ENCODE measurements at regions not wholly inside any gene's neighbourhood (a gene's known extent, or its start where the extent isn't known, plus 50 kb on each side); places are given as distances from the start of the nearest gene placed in this dataset.

DNA sequence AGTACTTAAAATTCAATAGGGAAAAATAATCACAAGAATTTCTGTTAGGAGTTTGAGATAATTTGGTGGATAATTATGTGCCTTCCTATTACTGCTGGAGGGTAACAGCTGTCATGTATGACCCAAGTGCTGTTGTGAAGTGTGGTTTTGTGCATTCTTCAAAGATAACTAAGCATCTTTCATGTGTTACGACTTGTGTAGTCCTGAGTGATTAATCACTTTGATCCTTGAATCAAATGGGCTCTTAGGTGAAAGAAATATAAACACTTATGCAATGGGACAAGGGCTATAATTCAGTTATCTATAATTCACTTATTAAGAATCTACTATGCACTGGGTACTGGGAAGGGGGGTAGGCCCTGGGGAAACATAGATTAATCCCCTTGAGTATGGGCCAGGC lies 89.0 kb downstream of the CH25H start:
- DNase-seq = no peak
- Mint-ChIP-seq H3K4me3 (no peak overlapping the region), H3K36me3 (ENCODE audit: low read depth) (no peaks in the 10 kb centered on the region), H3K9me3 (no peaks in the 10 kb centered on the region), H3K27me3 (peaks cover 35% of the 10 kb centered on the region), H3K27ac (no peak overlapping the region), H3K4me1 (no peaks in the 10 kb centered on the region)
- POLR2A ChIA-PET = no interaction called here
- CTCF ChIA-PET = interaction anchor here (0.6 kb wide), 1 partner anchor 272 kb away, joined by 3 read pairs; no protein-coding TSS in a partner anchor

DNA sequence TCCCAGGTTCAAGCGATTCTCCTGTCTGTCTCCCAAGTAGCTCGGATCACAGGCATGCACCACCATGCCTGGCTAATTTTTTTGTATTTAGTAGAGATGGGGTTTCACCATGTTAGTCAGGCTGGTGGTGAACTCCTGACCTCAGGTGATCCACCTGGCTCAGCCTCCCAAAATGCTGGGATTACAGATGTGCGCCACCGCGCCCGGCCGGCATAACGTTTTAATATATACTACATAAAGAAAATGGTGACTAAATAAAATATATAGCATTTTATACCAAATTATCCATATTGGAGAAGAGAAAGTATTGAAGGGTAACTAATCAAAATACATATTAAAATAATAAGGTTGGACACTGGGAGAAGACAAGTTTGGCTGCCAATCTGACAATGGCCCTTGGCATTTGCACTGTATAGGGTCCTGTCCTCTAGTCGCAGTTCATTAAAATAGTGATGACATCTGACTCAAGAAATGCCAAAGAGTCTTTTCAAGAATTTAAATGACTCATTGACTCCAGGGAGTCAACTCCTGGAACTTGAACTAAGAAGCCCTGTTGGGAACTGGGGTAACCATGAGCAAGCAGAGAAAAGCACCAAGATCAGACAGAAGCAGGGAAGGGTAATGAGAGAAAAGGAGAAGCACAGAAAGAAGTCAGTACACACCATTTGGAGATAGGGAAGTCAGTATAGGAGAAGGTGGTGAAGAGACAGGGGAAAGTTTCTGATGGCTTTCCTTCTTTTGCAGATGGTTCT lies 91.1 kb downstream of the CH25H start:
- POLR2A ChIA-PET = no interaction called here
- peaks cover 29% of the 10 kb centered on the region for H3K27me3 Mint-ChIP-seq
- no peak overlapping the region for H3K4me3 Mint-ChIP-seq
- no peaks in the 10 kb centered on the region for H3K36me3 Mint-ChIP-seq (ENCODE audit: low read depth)
- H3K27ac Mint-ChIP-seq = no peak overlapping the region
- DNase-seq = no peak
- CTCF ChIA-PET = no interaction called here
- no peaks in the 10 kb centered on the region for H3K9me3 Mint-ChIP-seq
- H3K4me1 Mint-ChIP-seq = no peaks in the 10 kb centered on the region

DNA sequence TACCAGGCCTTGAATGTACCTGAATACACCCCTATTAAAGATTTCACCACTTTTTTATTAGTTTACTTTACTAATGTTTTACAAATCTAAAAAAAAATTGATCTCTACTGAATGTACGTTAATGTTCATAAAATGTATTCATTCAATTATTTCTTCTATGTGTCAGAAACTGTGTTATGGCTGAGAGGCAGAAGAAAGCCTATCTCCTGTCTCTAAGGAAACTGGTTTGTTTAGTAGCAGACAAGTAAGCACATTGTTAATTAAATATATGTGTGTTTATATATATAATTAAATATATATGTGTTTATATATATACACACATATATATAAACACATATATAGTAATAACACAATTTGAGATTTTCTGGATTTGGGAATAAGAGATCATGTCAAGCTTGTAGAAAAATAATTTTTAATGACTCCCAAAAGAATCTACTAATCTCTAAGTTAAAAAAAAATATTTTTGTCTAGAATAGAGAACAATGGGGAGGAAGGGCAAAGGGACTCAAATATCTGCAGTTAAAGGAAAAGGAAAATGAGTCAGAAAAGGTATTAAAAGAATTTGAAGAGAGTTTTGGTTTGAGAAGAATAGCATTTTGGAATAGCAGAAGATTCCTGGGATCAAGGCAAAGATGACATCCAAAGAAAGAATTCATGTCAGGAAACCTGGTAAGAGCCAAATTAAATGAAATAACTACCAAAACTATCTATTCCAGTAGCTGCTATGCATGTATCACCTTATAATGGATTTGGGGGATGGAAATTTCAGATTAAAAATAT lies 92.1 kb downstream of the CH25H start:
- ChIA-PET POLR2A (no interaction called here), CTCF (no interaction called here)
- no peaks in the 10 kb centered on the region for H3K9me3 Mint-ChIP-seq
- H3K4me3 Mint-ChIP-seq = no peak overlapping the region
- no peaks in the 10 kb centered on the region for H3K4me1 Mint-ChIP-seq
- DNase-seq = no peak
- H3K36me3 Mint-ChIP-seq (ENCODE audit: low read depth) = no peaks in the 10 kb centered on the region
- H3K27me3 Mint-ChIP-seq = peaks cover 26% of the 10 kb centered on the region
- no peak overlapping the region for H3K27ac Mint-ChIP-seq

DNA sequence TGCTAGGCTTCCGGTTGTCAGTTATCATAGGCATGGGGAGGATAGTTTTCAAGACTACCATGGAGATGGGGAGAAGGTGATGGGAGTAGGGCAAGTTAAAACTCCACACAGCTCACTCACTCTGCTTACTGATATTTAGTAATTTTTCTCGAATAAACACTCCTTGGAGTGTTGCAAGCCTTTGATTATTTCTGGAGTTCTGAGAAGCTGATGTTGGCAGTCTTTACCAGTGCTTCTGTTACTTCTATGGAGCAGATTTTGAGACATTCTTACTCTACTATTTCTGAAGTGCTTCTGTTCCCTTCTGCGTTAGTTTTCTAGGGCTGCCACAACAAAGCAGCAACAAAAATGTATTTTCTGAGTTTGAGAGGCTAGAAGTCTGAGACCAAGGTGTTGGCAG lies 104.4 kb downstream of the CH25H start:
- no peak overlapping the region for H3K27ac Mint-ChIP-seq
- POLR2A ChIA-PET = no interaction called here
- H3K4me3 Mint-ChIP-seq = no peak overlapping the region

DNA sequence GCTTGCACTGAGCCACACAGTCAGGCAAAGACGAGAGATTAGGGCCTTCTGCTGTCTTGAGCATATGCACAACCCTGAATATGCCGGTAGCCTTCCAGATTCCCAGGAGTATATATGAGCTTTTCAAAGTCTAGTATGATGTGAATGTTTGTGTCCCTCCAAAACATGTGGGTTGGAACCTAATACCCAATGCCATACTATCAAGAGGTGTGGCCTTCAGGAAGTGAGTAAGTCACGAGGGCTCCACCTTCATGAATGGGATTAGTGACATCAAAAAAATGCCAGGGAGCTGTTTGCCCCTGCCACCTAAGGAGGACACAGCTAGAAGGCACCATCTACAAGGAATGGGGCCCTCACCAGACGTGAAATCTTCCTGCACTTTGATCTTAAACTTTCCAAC lies 105.2 kb downstream of the CH25H start:
- Mint-ChIP-seq H3K4me3 (no peak overlapping the region), H3K4me1 (peaks cover 2% of the 10 kb centered on the region), H3K27me3 (peaks cover 5% of the 10 kb centered on the region), H3K36me3 (ENCODE audit: low read depth) (no peaks in the 10 kb centered on the region), H3K9me3 (no peaks in the 10 kb centered on the region), H3K27ac (no peak overlapping the region)
- ChIA-PET CTCF (no interaction called here), POLR2A (no interaction called here)
- DNase-seq = no peak

More for the DNA sequence above, 104.4 kb downstream of the CH25H start:
- peaks cover 4% of the 10 kb centered on the region for H3K27me3 Mint-ChIP-seq
- no peaks in the 10 kb centered on the region for H3K4me1 Mint-ChIP-seq
- CTCF ChIA-PET = no interaction called here
- no peak for DNase-seq
- H3K9me3 Mint-ChIP-seq = no peaks in the 10 kb centered on the region
- no peaks in the 10 kb centered on the region for H3K36me3 Mint-ChIP-seq (ENCODE audit: low read depth)

DNA sequence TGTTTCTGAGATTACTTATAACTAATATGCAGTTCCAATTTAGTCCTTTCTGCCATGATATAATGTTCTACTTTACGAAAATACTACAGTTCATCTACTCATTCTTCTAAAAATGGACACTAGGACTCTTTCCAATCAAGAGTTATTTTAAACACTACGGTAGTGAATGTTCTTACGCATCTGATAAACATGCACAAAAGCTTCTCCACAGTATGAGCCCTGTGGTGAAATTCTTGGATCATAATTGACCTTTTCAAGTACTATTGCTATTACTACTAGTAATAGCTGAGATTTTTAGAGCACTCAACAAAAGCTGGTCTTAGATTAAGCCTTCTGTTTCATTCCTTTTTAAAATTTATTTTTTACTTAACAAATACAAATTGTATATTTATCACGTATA lies 106.4 kb downstream of the CH25H start:
- ChIA-PET CTCF (no interaction called here), POLR2A (no interaction called here)
- no peaks in the 10 kb centered on the region for H3K9me3 Mint-ChIP-seq
- H3K27me3 Mint-ChIP-seq = peaks cover 5% of the 10 kb centered on the region
- peaks cover 2% of the 10 kb centered on the region for H3K4me1 Mint-ChIP-seq
- no peak overlapping the region for H3K27ac Mint-ChIP-seq
- H3K4me3 Mint-ChIP-seq = no peak overlapping the region
- DNase-seq = no peak
- no peaks in the 10 kb centered on the region for H3K36me3 Mint-ChIP-seq (ENCODE audit: low read depth)

DNA sequence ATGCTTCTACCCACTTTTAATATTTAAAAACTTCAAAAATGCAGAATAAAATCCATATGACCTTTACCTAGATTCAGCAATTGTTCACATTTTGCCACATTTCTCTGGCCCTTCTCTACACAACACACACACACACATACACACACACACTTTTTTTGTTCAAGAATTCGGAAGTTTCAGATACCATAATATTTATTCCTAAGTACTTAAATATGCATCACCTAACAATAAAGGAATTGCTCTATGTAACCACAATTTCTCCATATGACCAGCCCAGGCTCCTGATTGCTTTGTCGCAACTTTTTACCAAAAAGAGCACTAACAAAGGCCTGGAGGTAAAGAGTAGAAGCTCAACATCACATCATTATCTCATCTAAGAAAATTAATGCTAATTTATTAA lies 106.6 kb downstream of the FAS start:
- H3K4me1 Mint-ChIP-seq = peaks cover 7% of the 10 kb centered on the region
- CTCF ChIA-PET = no interaction called here

DNA sequence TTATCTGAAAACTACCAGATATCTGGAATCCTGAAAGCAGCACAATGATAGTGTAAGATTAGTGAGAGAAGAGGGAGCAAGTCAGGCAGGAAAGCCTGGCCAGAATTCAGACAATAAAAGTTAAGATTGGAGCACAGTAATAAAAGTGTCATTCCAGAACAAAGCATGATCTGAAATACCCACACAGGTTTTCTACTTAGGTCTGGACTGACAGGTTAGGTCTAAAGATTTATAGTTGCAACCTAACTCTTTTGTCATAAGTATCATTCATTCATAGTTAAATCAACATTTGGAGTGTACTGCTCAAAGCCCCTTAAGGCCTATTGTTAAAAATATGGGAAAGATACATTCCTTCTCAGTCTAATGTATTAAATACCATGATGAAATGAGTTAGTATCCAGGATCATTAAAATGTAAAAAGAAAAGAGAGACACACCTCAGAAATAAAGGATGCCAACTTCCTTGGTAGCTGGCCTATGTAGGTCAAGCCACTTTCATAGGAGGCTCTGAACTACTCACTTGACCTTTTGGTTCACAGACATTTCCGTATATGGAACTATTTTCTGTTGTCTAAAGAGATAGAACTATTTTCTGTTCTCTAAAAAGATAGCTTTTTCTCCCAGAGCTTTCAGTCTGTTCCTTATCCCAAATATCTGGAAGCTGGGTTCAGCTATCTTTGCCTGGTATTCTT lies 105.2 kb downstream of the FAS start:
- ChIA-PET CTCF (no interaction called here), POLR2A (no interaction called here)
- H3K27me3 Mint-ChIP-seq = peaks cover 9% of the 10 kb centered on the region
- no peak overlapping the region for H3K4me3 Mint-ChIP-seq
- H3K9me3 Mint-ChIP-seq = no peaks in the 10 kb centered on the region
- H3K27ac Mint-ChIP-seq = no peak overlapping the region
- DNase-seq = no peak
- peaks cover 16% of the 10 kb centered on the region for H3K4me1 Mint-ChIP-seq
- no peaks in the 10 kb centered on the region for H3K36me3 Mint-ChIP-seq (ENCODE audit: low read depth)

More for the DNA sequence above, 106.6 kb downstream of the FAS start:
- no peaks in the 10 kb centered on the region for H3K36me3 Mint-ChIP-seq (ENCODE audit: low read depth)
- POLR2A ChIA-PET = no interaction called here
- DNase-seq = no peak
- H3K9me3 Mint-ChIP-seq = no peaks in the 10 kb centered on the region
- H3K4me3 Mint-ChIP-seq = no peak overlapping the region
- peaks cover 8% of the 10 kb centered on the region for H3K27me3 Mint-ChIP-seq
- no peak overlapping the region for H3K27ac Mint-ChIP-seq

DNA sequence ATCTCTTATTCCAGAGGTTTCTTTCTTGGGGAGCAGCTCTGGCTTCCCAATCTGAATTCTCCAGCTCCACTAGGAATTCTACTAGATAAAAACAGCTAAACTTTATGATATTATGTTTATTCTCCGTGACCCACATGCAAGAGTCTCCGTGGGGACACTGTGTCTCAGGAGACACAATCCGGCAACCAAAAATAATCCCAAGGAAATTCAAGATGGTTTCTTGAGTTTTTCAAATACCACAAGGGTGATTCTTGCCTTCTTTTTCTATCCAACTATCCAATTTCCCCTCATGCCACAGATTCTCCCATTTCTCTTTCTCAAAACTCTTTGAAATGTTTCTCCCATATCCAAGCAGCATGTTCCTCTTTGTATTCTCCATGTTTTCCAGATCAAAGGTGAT lies 103.1 kb downstream of the FAS start:
- no peak overlapping the region for H3K4me3 Mint-ChIP-seq
- H3K4me1 Mint-ChIP-seq = peaks cover 18% of the 10 kb centered on the region
- ChIA-PET CTCF (interaction anchor here (1.2 kb wide), 1 partner anchor 365 kb away, joined by 5 read pairs; no protein-coding TSS in a partner anchor), POLR2A (no interaction called here)
- H3K27me3 Mint-ChIP-seq = peaks cover 8% of the 10 kb centered on the region
- H3K36me3 Mint-ChIP-seq (ENCODE audit: low read depth) = no peaks in the 10 kb centered on the region
- no peak for DNase-seq
- no peaks in the 10 kb centered on the region for H3K9me3 Mint-ChIP-seq
- H3K27ac Mint-ChIP-seq = no peak overlapping the region

DNA sequence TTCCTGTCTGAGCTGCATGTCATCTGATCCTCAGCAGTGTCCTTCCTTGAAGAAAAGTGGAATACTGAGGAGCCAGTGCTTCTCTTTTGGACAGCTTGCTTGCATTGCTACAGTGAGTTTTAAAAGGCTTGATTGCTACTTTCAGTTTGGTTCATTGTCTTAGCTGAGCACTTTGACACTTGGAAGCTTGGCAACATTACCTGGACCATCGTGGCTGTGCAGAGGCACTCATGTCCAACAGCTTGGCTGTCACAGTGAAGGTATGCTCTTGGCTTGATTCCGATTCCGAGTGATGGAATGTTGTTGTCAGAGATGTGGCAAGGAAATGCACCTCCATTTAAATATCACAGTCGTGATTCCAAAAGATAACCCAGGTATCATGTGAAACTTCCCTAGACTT lies 102.4 kb downstream of the FAS start:
- Mint-ChIP-seq H3K4me3 (no peak overlapping the region), H3K9me3 (no peaks in the 10 kb centered on the region), H3K4me1 (peaks cover 18% of the 10 kb centered on the region), H3K27me3 (peaks cover 9% of the 10 kb centered on the region), H3K36me3 (ENCODE audit: low read depth) (no peaks in the 10 kb centered on the region), H3K27ac (no peak overlapping the region)
- ChIA-PET CTCF (interaction anchor here (0.5 to 1.0 kb wide), 2 partner anchors 159 to 1559 kb away, joined by 3 read pairs; no protein-coding TSS in a partner anchor), POLR2A (no interaction called here)
- DNase-seq = no peak

DNA sequence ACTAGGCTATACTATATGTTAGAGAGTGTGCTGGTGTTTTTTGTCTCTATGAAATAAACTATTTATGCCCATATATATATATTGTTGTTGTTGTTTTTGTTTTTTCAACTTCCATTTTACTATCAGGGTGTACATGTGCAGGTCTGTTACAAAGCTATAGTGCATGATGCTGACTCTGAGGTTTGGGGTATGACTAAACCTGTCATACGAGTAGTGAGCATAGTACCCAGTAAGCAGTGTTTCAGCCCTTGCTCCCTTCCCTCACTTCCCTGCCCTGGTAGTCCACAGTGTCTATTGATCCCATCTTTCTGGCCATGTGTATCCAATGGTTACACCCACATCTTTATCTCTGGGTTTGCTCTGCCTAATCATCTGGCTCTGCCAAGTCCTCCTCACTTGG lies 101.8 kb downstream of the FAS start:
- H3K9me3 Mint-ChIP-seq = no peaks in the 10 kb centered on the region
- no peak overlapping the region for H3K27ac Mint-ChIP-seq
- H3K4me3 Mint-ChIP-seq = no peak overlapping the region
- ChIA-PET POLR2A (no interaction called here), CTCF (interaction anchor here (1.0 kb wide), 1 partner anchor 158 kb away, joined by 3 read pairs; no protein-coding TSS in a partner anchor)
- H3K4me1 Mint-ChIP-seq = peaks cover 18% of the 10 kb centered on the region
- DNase-seq = no peak
- H3K36me3 Mint-ChIP-seq (ENCODE audit: low read depth) = no peaks in the 10 kb centered on the region
- peaks cover 9% of the 10 kb centered on the region for H3K27me3 Mint-ChIP-seq

DNA sequence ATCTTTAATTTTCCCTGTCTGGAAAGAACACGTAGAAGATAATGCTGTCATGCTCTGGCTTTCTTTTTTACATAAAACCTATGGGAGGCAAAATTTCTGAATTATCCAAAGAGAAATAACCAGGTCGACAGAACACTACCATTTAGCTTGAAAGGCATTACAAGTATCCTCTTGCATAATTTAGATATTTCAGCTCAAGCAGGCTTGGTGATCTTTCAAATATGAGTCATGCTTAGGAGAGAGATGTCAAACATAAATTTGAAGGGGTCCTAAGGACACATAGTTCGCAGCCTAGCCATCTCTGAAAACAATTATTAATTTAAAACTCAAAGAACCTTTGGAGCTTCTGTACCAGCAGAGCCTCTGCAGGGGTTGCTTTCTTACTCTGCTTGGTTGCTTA lies 100.9 kb downstream of the FAS start:
- H3K27ac Mint-ChIP-seq = no peak overlapping the region
- H3K27me3 Mint-ChIP-seq = peaks cover 8% of the 10 kb centered on the region
- CTCF ChIA-PET = no interaction called here
- DNase-seq = no peak
- no peaks in the 10 kb centered on the region for H3K36me3 Mint-ChIP-seq (ENCODE audit: low read depth)
- no peak overlapping the region for H3K4me3 Mint-ChIP-seq
- POLR2A ChIA-PET = no interaction called here
- no peaks in the 10 kb centered on the region for H3K9me3 Mint-ChIP-seq
- peaks cover 16% of the 10 kb centered on the region for H3K4me1 Mint-ChIP-seq

DNA sequence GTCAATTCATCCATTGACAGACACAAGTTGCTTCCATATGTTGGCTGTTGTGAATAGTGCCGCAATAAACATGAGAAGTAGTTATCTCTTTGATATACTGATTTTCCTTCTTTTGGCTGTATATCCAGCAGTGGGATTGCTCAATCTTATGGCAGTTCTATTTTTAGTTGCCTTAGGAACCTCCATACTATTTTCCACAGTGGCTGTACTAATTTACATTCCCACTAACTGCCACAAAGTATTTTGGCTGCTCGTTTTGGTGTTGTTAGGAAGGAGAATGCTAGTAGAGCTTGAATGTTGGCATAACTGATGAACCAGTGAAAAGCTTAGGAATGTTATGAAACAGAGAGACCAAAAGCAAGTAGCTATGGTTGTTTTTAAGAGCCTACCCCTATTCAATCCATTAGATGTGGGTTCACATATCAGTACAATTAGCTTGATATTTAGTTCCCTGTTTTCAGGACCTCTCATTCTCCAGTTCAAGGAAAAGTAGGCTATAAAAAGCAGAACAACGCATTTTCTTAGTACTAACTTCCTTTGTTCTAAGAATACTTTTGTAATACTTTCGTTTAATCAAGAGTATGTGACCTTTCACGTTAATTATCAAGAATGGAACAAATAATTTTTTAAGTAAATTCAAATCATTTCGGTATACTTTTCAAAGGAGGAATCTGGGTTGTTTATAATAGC lies 100.3 kb downstream of the FAS start:
- H3K4me3 Mint-ChIP-seq = no peak overlapping the region
- CTCF ChIA-PET = no interaction called here

More for the DNA sequence above, 100.3 kb downstream of the FAS start:
- Mint-ChIP-seq H3K36me3 (ENCODE audit: low read depth) (no peaks in the 10 kb centered on the region), H3K9me3 (no peaks in the 10 kb centered on the region), H3K4me1 (peaks cover 16% of the 10 kb centered on the region), H3K27me3 (peaks cover 8% of the 10 kb centered on the region), H3K27ac (no peak overlapping the region)
- DNase-seq = no peak
- POLR2A ChIA-PET = no interaction called here

Measured in activated CD4-positive, alpha-beta memory T cell treated with anti-CD3 and anti-CD28 coated beads, Interleukin-2, amount 10 ng/mL, durations not matched to agents 7 days and 5 days (primary cell).